Liver (tissue), 8 donors: ENCODE measurements at regions not wholly inside any gene's neighbourhood (a gene's known extent, or its start where the extent isn't known, plus 50 kb on each side); places are given as distances from the start of the nearest gene placed in this dataset.
"Not testable (repeated sequence)": the region's sequence is repeated elsewhere in the genome, so short reads cannot be mapped to it uniquely, and the experiment has no call there.

Experiments used
- DNase-seq: peaks from one replicate; pipeline ENCODE4 v3.0.0-alpha.2; 2017; ENCODE audit warnings: low spot score
- H3K27ac ChIP-seq, 2 donors: one replicate each; pipeline ENCODE4 v1.7.0; 2013; ENCODE audit warnings: inconsistent platforms in 2 of 2, low read length in 2 of 2, control low read depth in 1 of 2, low read depth in 1 of 2, mild to moderate bottlenecking in 1 of 2
- H3K27me3 ChIP-seq, 4 donors: one replicate each; pipeline versions ENCODE4 v1.6.1 to v1.7.0; 2013; ENCODE audit warnings: low read length in 3 of 4, inconsistent platforms in 1 of 4, mild to moderate bottlenecking in 1 of 4, moderate library complexity in 1 of 4; ENCODE audit not compliant: control insufficient read depth in 4 of 4, insufficient read depth in 4 of 4
- H3K36me3 ChIP-seq, 4 donors: one replicate each; pipeline versions ENCODE4 v1.6.1 to v1.7.0; 2013; ENCODE audit warnings: low read length in 3 of 4, mild to moderate bottlenecking in 3 of 4, low read depth in 1 of 4, moderate library complexity in 1 of 4; ENCODE audit not compliant: control insufficient read depth in 4 of 4, insufficient read depth in 3 of 4
- H3K4me1 ChIP-seq, 4 donors: one replicate each; pipeline versions ENCODE4 v1.6.1 to v1.7.0; 2013; ENCODE audit warnings: low read length in 3 of 4, mild to moderate bottlenecking in 3 of 4, moderate library complexity in 1 of 4; ENCODE audit not compliant: control insufficient read depth in 4 of 4, insufficient read depth in 4 of 4
- H3K4me3 ChIP-seq, 3 donors: one replicate each; pipeline versions ENCODE4 v1.6.1 to v1.7.0; 2013; ENCODE audit warnings: low read length in 3 of 3, control low read depth in 1 of 3, low read depth in 1 of 3, mild to moderate bottlenecking in 1 of 3
- H3K9ac ChIP-seq, 2 donors: one replicate each; pipeline ENCODE4 v1.7.0; 2013; ENCODE audit warnings: low read length in 2 of 2, mild to moderate bottlenecking in 2 of 2, moderate library complexity in 2 of 2, control low read depth in 1 of 2, low read depth in 1 of 2
- H3K9me3 ChIP-seq, 4 donors: one replicate each; pipeline versions ENCODE4 v1.6.1 to v1.7.0; 2013; ENCODE audit warnings: low read length in 3 of 4; ENCODE audit not compliant: control insufficient read depth in 4 of 4
- EGR1 ChIP-seq, 2 donors: IDR thresholded peaks; 2 replicates each; pipeline ENCODE4 v1.6.1; 2016 to 2018; ENCODE audit warnings: antibody characterized with exemption in 2 of 2, low read depth in 2 of 2
- FOXA1 ChIP-seq: IDR thresholded peaks from 2 replicates; pipeline ENCODE4 v1.6.1; 2016; ENCODE audit warnings: antibody characterized with exemption
- FOXA2 ChIP-seq: IDR thresholded peaks from 2 replicates; pipeline ENCODE4 v1.6.1; 2016; ENCODE audit warnings: antibody characterized with exemption
- GABPA ChIP-seq, 2 donors: IDR thresholded peaks in 1 of 2; conservative IDR thresholded peaks in 1 of 2; 2 replicates each; pipeline ENCODE4 v1.6.1; 2016; ENCODE audit warnings: antibody characterized with exemption in 2 of 2, mild to moderate bottlenecking in 1 of 2, moderate library complexity in 1 of 2
- HNF4A ChIP-seq, 2 donors: conservative IDR thresholded peaks; 2 replicates each; pipeline ENCODE4 v1.6.1; 2016; ENCODE audit warnings: antibody characterized with exemption in 2 of 2, mild to moderate bottlenecking in 2 of 2
- HNF4G ChIP-seq: IDR thresholded peaks from 2 replicates; pipeline ENCODE4 v1.6.1; 2016; ENCODE audit warnings: antibody characterized with exemption
- JUND ChIP-seq, 2 donors: IDR thresholded peaks; 2 replicates each; pipeline ENCODE4 v1.6.1; 2016; ENCODE audit warnings: antibody characterized with exemption in 2 of 2
- RAD21 ChIP-seq, 2 donors: IDR thresholded peaks; 2 replicates each; pipeline ENCODE4 v1.6.1; 2016; ENCODE audit warnings: antibody characterized with exemption in 2 of 2, mild to moderate bottlenecking in 2 of 2
- RXRA ChIP-seq, 2 donors: IDR thresholded peaks; 2 replicates each; pipeline ENCODE4 v1.6.1; 2017 to 2018; ENCODE audit warnings: antibody characterized with exemption in 2 of 2, mild to moderate bottlenecking in 1 of 2
- YY1 ChIP-seq: IDR thresholded peaks from 2 replicates; pipeline ENCODE4 v1.6.1; 2016; ENCODE audit warnings: antibody characterized with exemption, mild to moderate bottlenecking
- WGBS: extraction: QIAGEN DNeasy Blood & Tissue Kit; methylation state at CpG from one replicate; pipeline ENCODE4 v1.1.7; 2013; 5-methylcytosine and 5-hydroxymethylcytosine counted together
- TF ChIP-seq, protein P1 (sequence below): IDR thresholded peaks from 2 replicates; pipeline ENCODE4 v1.6.1; 2016; ENCODE audit warnings: antibody characterized with exemption
- TF ChIP-seq, protein P2 (sequence below): IDR thresholded peaks from 2 replicates; pipeline ENCODE4 v1.6.1; 2016; ENCODE audit warnings: antibody characterized with exemption
- TF ChIP-seq, protein P3 (sequence below): fragments of 150-350 bp; IDR thresholded peaks from 2 replicates; pipeline ENCODE4 v1.5.1; 2017; ENCODE audit warnings: improper control_type of control experiment, low read depth, low read length; ENCODE audit not compliant: missing input control
- TF ChIP-seq, protein P4 (sequence below): IDR thresholded peaks from 2 replicates; pipeline ENCODE4 v1.6.1; 2016; ENCODE audit warnings: antibody characterized with exemption
- TF ChIP-seq, protein P5 (sequence below): IDR thresholded peaks from 2 replicates; pipeline ENCODE4 v1.6.1; 2016; ENCODE audit warnings: antibody characterized with exemption, mild to moderate bottlenecking
- donor health status: healthy.
- donor health status: healthy.
- donor health status: healthy.
- donor health status: healthy.
- donor health status: healthy.

DNA sequence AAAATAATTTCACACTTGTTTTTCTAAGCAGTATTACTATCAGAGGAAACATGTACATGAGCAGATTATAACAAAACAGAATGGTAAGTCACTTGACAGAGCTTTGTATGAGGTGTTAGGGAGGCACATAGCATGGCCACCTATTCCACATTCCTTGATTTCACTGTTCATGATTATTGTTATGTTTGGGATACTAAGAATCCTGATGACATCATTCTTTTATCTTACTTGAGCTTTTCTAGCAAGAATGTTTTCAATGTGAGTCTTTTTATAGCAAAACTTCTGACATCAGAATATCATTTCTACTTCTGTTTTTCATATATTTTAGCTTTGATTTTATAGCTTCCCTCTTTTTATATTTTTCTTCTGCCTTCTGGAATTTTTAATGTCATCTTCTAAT lies 208.2 kb downstream of the DMRTA1 start:
- Histone ChIP-seq H3K9me3 (no peaks in the 10 kb centered on the region), H3K36me3 (no peaks in the 10 kb centered on the region), H3K27me3 (no peaks in the 10 kb centered on the region), H3K4me3 (no peak overlapping the region), H3K4me1 (peaks cover 0 to 3% (median 0%) of the 10 kb centered on the region in 4 donors), H3K9ac (no peak overlapping the region), H3K27ac (no peak overlapping the region)
- no peak for DNase-seq
- TF ChIP-seq JUND (IDR thresholded peaks at IDR 0.05) = no peak
- TF ChIP-seq FOXA2 = no peak
- TF ChIP-seq, protein P1, sequence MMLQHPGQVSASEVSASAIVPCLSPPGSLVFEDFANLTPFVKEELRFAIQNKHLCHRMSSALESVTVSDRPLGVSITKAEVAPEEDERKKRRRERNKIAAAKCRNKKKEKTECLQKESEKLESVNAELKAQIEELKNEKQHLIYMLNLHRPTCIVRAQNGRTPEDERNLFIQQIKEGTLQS = no peak
- no peak for TF ChIP-seq YY1
- TF ChIP-seq EGR1 (IDR thresholded peaks at IDR 0.05; ENCODE audit: low read depth in 2 of 2) = no peak
- TF ChIP-seq, protein P2, sequence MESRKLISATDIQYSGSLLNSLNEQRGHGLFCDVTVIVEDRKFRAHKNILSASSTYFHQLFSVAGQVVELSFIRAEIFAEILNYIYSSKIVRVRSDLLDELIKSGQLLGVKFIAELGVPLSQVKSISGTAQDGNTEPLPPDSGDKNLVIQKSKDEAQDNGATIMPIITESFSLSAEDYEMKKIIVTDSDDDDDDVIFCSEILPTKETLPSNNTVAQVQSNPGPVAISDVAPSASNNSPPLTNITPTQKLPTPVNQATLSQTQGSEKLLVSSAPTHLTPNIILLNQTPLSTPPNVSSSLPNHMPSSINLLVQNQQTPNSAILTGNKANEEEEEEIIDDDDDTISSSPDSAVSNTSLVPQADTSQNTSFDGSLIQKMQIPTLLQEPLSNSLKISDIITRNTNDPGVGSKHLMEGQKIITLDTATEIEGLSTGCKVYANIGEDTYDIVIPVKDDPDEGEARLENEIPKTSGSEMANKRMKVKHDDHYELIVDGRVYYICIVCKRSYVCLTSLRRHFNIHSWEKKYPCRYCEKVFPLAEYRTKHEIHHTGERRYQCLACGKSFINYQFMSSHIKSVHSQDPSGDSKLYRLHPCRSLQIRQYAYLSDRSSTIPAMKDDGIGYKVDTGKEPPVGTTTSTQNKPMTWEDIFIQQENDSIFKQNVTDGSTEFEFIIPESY = no peak
- no peak for TF ChIP-seq GABPA (IDR thresholded peaks at IDR 0.05 in 1 of 2, conservative IDR thresholded peaks at IDR 0.05 in 1 of 2)
- no peak for TF ChIP-seq RXRA (IDR thresholded peaks at IDR 0.05)
- no peak for TF ChIP-seq HNF4A (conservative IDR thresholded peaks at IDR 0.05)
- TF ChIP-seq FOXA1 = no peak
- TF ChIP-seq, protein P3, sequence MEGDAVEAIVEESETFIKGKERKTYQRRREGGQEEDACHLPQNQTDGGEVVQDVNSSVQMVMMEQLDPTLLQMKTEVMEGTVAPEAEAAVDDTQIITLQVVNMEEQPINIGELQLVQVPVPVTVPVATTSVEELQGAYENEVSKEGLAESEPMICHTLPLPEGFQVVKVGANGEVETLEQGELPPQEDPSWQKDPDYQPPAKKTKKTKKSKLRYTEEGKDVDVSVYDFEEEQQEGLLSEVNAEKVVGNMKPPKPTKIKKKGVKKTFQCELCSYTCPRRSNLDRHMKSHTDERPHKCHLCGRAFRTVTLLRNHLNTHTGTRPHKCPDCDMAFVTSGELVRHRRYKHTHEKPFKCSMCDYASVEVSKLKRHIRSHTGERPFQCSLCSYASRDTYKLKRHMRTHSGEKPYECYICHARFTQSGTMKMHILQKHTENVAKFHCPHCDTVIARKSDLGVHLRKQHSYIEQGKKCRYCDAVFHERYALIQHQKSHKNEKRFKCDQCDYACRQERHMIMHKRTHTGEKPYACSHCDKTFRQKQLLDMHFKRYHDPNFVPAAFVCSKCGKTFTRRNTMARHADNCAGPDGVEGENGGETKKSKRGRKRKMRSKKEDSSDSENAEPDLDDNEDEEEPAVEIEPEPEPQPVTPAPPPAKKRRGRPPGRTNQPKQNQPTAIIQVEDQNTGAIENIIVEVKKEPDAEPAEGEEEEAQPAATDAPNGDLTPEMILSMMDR = no peak
- TF ChIP-seq RAD21 (IDR thresholded peaks at IDR 0.05) = no peak

DNA sequence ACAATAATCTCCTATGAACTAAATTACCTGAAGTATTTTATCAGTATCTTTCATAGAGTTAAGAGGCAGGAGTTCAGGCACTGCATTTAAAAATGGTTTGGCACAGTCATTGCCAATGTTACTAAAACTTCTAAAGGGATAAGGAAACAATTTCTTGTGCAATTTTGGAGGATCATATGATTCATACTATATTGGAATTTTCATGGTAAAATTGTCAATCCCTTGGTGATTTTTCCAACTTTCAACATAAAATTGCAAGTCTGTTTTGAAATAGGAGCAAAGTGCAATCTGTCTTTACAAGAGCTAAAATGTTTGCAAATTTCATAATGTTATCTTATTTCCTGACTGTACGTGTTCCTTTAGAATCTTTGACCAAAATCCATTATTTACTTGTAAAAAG lies 211.1 kb downstream of the DMRTA1 start:
- no peaks in the 10 kb centered on the region for H3K27me3 ChIP-seq
- H3K36me3 ChIP-seq = no peaks in the 10 kb centered on the region
- TF ChIP-seq YY1 (no peak), GABPA (IDR thresholded peaks at IDR 0.05 in 1 of 2, conservative IDR thresholded peaks at IDR 0.05 in 1 of 2) (no peak), EGR1 (IDR thresholded peaks at IDR 0.05; ENCODE audit: low read depth in 2 of 2) (no peak), HNF4G (peak; percentile 12), HNF4A (conservative IDR thresholded peaks at IDR 0.05) (peak in 1 of 2 donors; percentile 59), RAD21 (IDR thresholded peaks at IDR 0.05) (no peak), FOXA2 (no peak)
- TF ChIP-seq, protein P4, sequence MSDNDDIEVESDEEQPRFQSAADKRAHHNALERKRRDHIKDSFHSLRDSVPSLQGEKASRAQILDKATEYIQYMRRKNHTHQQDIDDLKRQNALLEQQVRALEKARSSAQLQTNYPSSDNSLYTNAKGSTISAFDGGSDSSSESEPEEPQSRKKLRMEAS = no peak
- TF ChIP-seq, protein P5, sequence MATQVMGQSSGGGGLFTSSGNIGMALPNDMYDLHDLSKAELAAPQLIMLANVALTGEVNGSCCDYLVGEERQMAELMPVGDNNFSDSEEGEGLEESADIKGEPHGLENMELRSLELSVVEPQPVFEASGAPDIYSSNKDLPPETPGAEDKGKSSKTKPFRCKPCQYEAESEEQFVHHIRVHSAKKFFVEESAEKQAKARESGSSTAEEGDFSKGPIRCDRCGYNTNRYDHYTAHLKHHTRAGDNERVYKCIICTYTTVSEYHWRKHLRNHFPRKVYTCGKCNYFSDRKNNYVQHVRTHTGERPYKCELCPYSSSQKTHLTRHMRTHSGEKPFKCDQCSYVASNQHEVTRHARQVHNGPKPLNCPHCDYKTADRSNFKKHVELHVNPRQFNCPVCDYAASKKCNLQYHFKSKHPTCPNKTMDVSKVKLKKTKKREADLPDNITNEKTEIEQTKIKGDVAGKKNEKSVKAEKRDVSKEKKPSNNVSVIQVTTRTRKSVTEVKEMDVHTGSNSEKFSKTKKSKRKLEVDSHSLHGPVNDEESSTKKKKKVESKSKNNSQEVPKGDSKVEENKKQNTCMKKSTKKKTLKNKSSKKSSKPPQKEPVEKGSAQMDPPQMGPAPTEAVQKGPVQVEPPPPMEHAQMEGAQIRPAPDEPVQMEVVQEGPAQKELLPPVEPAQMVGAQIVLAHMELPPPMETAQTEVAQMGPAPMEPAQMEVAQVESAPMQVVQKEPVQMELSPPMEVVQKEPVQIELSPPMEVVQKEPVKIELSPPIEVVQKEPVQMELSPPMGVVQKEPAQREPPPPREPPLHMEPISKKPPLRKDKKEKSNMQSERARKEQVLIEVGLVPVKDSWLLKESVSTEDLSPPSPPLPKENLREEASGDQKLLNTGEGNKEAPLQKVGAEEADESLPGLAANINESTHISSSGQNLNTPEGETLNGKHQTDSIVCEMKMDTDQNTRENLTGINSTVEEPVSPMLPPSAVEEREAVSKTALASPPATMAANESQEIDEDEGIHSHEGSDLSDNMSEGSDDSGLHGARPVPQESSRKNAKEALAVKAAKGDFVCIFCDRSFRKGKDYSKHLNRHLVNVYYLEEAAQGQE = no peak
- no peak for DNase-seq
- no peak overlapping the region for H3K9ac ChIP-seq
- H3K9me3 ChIP-seq = no peaks in the 10 kb centered on the region
- H3K4me1 ChIP-seq = peaks cover 0 to 3% (median 0%) of the 10 kb centered on the region in 4 donors
- H3K27ac ChIP-seq = no peak overlapping the region
- no peak overlapping the region for H3K4me3 ChIP-seq
- 20% methylated on average over 1 of the region's 1 CpG for WGBS

DNA sequence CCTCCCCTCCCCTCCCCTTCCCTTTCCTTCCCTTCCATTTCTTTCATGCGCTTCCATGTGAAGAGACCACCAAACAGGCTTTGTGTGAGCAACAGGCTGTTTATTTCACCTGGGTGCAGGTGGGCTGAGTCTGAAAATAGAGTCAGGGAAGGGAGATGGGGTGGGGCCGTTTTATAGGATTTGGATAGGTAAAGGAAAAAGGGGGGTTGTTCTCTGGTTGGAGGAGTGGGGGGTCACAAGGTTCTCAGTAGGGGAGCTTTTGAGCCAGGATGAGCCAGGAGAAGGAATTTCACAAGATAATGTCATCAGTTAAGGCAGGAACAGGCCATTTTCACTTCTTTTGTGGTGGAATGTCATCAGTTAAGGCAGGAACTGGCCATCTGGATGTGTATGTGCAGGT lies 211.9 kb downstream of the DMRTA1 start:
- not testable (repeated sequence) for H3K9ac ChIP-seq, H3K4me1 ChIP-seq, H3K27me3 ChIP-seq, H3K9me3 ChIP-seq, H3K27ac ChIP-seq, H3K4me3 ChIP-seq, DNase-seq, H3K36me3 ChIP-seq
- WGBS = 81% methylated on average over 2 of the region's 2 CpGs
